Activated CD8-positive, alpha-beta memory T cell treated with anti-CD3 and anti-CD28 coated beads, Interleukin-2, amount 50 U/mL, for 48 hours (primary cell): ENCODE measurements at regions not wholly inside any gene's neighbourhood (a gene's known extent, or its start where the extent isn't known, plus 50 kb on each side); places are given as distances from the start of the nearest gene placed in this dataset.

Experiments used
- DNase-seq: peaks from one replicate; pipeline ENCODE4 v3.0.0-alpha.2; 2020

DNA sequence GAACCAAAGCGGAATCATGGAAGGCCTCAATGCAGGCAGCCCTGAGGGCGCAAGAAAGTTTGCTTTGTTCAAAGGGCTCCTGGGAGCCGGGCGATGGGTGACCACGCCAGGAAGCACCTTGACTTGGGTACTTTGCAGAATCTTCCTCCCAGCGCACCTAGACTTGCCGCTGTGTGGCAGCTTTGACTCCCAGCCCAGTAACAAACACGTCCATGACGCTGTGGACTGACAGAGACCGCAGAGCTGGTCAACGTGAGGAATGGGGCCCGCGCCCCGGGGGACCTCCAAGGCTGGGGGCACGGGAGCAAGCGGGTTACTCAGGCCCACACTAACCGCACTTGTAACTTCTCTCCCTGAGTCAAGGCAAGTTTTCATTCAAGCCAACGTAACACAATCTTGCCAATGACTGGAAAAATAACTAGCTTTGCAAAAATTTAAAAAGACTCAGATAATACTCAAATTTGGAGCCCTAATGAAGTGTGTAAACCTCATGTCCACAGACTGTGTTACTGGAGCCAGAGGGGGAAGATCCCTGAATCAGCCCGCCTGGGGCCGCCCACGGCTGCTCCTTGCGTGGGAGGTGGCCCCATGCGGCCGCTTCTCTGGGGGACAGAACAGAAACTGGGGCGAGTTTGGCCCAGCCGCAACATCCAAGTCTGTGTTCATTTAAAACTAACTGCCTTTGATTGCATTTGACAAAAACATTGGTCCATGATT is 130.8 kb downstream of the DNAJB6 start:
- DNase-seq: no peak

GRCh38 chr7:157468221-157469111 is 131.7 kb downstream of the DNAJB6 start:
- no peak for DNase-seq

DNA sequence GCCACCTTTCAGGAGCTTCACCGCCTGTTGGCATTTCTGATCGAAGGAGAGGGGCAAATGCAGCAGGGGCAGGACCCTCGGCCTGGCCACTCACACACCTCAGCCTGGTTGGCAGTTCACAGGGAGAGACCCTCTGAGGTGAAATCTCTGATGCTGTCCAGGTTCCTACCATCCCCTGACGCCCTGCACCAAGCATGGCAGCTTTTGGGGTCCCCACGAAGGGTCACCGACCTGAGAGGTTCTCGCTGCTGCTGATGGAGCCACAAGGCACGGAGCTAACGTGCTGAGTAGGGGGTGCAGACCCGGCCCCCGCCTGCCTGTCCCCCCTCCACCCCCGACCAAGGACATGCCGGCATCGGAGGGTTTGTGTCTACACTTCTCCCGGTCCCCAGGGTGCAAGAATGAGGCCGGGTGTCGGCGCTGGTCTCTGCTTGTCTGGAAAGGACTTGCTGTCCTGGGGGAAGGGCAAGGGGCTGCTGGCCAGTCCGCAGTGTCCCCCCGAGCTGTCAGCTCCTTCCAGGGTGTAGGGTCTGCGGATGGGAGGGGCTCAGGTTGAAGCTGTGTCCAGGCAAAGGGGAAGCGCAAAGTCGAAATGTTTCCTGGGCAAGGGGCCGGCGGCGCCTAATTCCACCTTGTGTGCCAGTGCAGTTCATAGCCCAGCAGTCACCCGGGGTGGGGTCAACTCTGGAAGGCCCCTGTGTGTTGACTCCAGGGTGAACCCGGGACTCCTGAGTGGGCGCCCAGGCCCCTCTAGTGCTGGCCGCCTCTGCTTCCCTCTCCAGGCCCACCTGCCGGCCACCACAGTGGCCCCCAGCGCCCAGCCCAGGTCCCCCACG is 132.6 kb downstream of the DNAJB6 start:
- DNase-seq: no peak

GRCh38 chr7:157470017-157470322 is 133.2 kb downstream of the DNAJB6 start:
- no peak for DNase-seq

DNA sequence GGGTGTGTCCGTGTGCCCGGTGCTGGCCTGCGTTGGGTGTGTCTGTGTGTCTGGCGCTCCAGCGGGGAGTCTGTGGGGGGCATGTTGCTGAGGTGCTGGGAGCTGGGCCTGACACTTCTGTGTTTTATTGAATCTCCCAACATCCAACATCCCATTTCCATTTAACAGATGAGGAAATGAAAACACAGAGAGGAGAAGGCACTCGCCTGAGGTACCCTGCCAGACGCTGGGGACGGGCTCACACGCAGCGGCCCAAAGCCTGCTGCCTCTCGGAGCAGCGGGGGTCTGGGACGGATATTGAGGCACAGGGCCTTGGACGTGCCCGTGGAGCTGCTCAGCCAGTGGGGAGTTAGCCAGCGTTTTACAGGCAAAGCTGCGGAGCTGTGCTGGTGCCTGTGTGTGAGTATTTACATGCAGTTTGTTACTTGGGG is 133.9 kb downstream of the DNAJB6 start:
- DNase-seq: no peak

GRCh38 chr7:157471259-157472125 is 134.7 kb downstream of the DNAJB6 start:
- no peak for DNase-seq

DNA sequence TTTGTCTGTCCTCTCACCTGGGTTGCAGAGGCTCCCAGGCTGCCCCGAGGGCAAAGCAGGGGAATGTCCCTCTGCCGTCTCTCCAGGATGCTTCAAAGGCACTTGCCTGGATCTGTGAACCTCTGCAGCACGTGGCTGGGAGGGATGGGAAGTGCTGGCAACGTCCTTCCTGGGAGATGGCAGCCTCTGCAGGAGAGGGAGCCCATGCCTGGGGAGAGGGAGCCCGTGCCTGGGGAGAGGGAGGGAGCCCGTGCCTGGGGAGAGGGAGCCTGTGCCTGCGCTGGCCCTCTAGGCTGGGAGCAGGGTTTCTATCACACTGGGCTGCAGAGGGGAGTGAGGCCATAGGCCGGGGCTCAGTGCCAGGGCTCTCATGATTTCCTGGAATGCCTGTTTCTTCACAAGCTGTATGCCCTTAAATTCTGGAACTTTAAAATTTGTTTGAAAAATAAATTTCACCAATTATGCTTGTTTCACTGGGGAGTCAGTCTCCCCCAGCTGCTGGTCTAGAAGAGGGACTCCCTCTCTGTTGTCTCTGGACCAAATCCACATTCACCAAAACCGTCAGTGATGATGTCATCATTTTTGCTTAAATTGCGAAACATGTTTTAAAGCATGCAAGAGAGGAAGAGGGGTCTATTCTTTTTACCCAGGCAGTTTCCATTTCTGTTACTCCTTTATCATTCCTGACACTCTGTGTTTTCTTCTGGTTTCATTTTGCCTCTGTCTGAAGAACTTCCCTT is 135.7 kb downstream of the DNAJB6 start:
- DNase-seq: no peak

DNA sequence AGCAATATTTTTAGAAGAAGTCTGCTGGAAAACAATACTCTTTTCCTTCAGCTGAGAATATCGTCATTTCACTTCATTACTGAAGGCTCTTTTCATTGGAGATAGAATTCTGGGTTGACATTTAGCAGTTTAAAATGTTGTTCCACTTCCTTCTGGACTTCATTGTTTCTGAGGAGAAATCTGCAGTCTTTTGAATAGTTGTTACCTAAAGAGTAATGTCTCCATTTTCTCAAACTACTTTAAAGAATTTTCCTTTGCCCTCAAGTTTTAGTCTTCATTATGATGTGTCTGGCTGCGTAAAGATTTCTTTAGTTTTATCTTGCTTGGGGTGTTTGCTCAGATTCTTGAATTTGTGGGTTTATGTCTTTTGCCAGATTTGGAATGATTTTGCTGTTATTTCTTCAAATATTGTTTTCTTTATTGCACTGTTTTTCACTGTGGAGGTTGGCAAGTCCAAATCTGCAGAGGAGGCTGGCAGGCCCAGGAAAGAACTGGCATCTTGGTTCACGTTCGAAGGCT is 136.3 kb downstream of the DNAJB6 start:
- no peak for DNase-seq

DNA sequence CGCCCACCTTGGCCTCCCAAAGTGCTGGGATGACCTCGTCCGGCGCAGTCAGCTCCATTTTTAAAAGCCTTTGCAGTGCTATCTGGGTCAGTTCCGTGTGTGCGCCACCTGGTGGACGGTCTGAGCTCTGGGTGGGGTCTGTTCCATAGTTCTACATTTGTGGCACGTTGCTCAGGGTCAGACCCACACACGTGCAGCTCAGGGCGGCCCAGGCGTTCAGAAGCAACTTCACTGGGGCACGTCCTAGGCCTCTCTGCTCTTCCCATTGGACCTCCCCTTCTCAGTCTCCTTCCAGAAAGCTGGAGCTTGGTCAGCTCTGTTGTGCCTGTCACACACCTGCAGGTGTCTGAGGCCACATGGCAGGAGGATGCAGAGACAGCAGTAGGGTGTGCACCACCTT is 137.9 kb downstream of the DNAJB6 start:
- peak; percentile 69 for DNase-seq

- no peak for DNase-seq
Observed at GRCh38 chr7:157475095-157475494, 138.3 kb downstream of the DNAJB6 start.

- peak; percentile 35 for DNase-seq
Observed at GRCh38 chr7:157475601-157476000, 138.8 kb downstream of the DNAJB6 start.

GRCh38 chr7:157476201-157476600 is 139.4 kb downstream of the DNAJB6 start:
- DNase-seq: peak; percentile 42

DNA sequence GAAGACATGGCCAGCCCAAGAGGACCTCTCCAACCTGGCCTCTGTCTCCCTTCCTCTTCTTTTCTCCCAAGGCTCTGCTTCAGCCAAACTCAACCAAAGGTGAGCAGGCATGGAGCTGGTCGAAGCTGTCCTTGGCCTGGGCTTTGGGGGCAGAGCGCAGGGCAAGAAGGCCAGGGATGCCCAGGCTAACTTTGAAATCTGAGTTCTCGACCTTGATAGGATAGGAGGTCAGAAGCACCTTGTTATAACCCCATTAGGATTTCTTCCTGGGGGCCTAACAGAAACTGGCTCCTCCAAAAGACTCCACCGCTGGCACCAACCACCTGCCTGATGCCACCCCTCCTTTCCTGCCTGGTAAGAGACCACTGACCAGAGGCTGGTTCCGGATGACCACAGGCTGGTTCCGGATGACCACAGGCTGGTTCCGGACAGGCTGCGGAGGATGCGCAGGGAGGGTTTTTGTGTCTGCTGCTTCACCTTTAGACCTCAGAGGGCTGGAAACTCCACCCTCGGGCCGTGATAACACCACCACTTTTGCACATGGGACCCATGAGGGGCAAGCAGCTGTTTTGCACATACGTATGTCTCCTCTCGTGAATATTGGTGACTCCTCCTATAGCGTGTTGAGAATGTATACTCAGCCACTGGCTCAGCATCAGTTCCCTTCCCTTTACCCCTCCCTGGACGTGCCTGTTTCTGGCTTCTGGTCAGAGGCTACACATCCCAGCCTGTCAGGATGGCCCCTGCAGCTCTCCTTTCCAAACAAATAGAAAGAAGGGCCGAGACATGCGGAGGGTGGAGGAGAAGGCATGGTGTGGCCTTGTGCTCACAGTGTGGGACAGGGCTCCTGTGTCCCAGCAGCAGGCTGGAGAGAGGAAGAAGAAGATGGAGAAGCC is 140.1 kb downstream of the DNAJB6 start:
- peak; percentile 46 for DNase-seq

DNA sequence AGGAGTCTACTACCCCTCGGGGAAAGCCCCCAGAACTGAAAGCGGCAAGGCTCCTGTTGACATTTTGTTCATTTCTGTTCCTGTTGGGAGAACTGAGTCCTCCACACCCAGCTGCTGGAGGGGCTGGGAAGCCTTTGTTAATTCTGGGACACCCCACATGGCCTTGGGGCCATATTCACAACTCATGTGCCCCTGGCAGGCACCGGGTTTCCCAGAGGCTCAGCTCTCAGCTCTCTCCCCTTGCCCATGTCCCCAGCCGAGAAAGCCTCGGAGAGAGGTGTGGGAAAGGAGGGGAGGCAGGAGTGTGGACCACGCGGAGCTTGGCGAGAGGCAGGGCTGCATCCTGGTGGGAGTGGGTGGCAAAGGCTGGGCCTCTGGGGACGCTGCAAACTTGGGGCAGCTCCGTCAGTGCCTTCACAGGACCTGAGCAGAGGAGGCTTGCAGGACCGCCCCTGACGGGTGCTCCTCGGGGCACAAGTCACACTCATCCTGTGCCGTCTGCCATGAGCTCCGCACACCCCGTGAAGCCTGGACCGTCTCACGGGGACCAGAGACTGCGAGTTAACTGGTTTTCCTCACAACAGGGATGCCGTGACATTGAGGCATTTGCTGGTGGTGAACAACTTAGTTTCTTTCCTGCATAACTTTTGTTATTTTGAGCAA is 140.9 kb downstream of the DNAJB6 start:
- DNase-seq: peak; percentile 55

DNA sequence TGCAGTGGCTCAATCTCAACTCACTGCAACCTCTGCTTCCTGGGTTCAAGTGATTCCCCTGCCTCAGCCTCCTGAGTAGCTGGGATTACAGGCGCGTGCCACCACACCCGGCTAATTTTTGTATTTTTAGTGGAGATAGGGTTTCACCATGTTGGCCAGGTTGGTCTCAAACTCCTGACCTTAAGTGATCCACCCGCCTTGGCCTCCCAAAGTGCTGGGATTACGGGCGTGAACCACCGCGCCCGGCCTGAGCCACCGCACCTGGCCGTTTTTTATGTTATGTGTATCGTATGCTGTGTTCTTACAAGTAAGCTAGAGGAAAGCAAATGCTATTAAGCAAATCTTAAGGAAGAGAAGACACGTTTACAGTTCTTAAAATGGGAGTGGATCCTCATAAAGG is 141.8 kb downstream of the DNAJB6 start:
- peak; percentile 26 for DNase-seq

DNA sequence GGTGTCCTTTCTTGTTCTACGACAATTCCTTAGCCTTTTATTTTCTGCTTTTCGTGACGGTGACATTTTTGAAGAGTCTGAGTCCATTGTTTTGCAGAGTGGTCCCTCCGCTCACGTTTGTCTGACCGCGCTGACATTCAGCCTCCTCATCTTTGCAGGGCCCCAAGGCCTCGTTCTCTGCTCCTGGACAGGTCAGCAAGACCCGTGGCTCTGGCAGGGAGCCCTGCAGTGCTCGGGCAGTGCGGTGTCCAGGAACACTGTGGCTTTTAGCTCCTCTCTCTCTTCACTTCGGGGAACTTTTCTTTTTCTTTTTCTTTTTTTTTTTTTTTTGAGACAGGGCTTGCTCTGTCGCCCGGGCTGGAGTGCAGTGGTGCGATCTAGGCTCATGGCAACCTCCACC is 142.5 kb downstream of the DNAJB6 start:
- peak; percentile 30 for DNase-seq

- DNase-seq: peak; percentile 37
Observed at GRCh38 chr7:157480371-157481050, 143.7 kb downstream of the DNAJB6 start.

GRCh38 chr7:157481389-157481788 is 144.6 kb downstream of the DNAJB6 start:
- peak; percentile 6 for DNase-seq

DNA sequence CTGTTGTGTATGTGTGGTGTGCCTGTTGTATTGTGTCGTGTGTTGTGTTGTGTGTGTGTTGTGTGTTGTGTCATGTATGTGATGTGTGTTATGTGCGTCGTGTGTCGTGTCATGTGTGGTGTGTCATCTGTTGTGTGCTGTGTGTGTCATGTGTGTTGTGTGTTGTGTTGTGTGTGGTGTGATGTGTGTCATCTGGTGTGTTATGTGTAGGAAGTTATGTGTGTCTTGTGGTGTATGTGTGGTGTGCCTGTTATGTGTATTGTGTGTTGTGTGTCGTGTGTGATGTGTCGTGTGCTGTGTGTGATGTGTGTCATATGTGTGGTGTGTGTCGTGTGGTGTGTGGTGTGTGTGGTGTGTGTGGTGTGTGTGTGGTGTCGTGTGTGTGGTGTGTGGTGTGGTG is 145.2 kb downstream of the DNAJB6 start:
- DNase-seq: no peak
